ENCODE measurements at regions not wholly inside any gene's neighbourhood (a gene's known extent, or its start where the extent isn't known, plus 50 kb on each side); places are given as distances from the start of the nearest gene placed in this dataset.
"Not testable (repeated sequence)": the region's sequence is repeated elsewhere in the genome, so short reads cannot be mapped to it uniquely, and the experiment has no call there.

DNA sequence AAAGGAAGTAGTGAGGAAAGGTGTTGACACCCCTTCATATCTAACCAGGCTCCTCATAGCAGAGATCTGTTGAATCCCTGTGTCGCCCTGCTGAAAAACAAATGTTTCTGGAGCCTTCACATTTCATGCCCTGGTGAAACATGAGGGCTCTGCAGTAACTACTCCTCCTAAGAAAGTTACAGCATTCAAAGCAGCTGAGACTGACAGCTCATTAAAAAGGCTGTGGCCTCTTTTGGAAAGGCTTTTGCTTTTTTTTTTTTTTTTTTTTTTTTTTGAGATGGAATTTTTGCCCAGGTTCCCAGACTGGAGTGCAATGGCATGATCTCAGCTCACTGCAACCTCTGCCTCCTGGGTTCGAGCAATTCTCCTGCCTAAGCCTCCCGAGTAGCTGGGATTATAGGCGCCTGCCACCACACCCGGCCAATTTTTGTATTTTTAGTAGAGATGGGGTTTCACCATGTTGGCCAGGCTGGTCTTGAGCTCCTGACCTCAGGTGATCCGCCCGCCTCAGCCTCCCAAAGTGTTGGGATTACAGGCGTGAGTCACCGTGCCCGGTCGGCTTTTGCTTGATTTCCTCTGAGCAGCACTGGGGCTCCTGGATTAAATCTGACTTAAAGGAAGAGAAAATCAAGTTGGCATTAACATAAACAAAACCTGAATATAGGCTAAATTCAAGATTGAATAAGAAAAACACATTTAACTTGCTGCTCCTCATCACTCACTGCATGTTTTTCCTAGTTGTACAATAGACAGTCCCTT lies 112.9 kb downstream of the PCSK1 start:
- DNase-seq, result not testable (repeated sequence)

GRCh38 chr5:96318569-96319110 lies 114.4 kb downstream of the PCSK1 start:
- DNase-seq, result no peak

DNA sequence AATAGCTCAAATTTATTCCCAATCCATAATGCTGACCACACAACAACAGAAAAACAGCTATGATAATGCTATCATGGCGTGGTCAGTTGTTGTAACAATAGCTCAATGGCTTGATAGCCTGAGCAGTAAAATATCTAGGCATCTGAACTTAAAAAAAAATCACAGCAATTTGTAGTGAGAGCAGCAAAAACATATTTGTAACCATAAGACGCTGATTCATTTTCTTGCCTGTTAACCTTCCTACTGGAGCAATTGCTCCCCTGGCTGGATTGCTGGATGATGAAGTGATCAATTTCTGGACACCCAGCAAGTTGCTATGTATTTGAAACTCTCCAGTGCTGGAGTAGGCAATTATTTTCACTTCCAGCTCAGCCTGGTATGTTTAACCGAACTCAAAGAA lies 115.1 kb downstream of the PCSK1 start:
- no peak for DNase-seq

DNA sequence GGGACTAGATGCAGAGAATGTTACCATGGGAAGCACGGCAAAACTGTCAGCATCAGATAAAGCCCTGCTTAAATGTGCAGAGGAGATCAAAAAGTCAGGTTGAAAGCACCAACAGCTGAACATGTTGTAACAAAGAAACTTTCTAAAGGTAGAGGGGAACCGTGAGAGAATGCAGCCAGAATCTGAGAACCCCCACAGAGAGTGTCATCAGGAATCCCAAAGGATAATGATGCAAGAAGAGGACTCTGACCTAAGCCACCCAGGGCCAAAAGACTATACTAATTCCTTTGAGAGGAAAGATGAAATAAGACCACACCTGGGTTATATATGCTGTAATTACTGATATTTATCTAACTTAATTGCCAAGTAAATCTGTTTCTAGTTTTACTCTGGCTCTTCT lies 116.6 kb downstream of the PCSK1 start:
- DNase-seq, result no peak

- DNase-seq, result no peak
Measured at GRCh38 chr5:96316017-96316416, 117.0 kb downstream of the PCSK1 start.

DNA sequence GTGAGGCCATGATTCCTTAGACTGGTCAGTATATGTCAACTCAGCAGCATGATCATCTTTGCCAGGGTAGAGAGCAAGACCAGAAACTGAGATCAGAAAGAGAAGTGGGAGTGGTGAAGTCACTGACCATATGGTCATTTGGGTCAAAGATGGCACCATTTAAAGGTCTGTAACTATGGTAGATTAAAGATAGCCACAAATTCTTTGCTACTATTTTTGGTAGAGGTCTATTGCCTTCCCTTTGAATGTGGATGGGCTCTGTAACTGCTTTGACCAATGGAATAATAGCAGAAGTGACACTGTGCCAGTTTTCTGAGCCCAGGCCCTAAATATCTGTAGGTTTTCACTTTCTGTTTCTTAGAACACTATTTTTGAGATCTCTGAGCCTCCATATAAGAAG lies 117.6 kb downstream of the PCSK1 start:
- no peak for DNase-seq

DNA sequence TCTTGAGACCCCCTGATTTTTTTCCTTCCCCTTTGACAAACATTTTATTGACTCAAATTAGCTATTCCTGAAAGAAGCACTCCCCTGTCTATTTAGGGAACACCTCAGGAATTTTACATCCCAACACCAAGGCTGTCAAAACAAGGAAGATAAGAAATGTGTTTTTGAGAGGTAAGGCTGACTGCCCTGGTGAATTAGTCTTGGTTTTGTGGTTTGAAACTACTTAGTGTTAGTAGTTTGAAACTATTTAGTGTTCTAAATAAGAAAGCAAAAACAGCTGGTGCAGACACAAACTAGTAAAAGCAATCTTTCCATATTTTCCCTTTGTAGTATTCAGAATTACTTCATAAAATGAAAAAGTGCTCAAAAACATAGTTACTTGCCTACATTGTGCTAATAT lies 120.7 kb downstream of the PCSK1 start:
- DNase-seq, result no peak

DNA sequence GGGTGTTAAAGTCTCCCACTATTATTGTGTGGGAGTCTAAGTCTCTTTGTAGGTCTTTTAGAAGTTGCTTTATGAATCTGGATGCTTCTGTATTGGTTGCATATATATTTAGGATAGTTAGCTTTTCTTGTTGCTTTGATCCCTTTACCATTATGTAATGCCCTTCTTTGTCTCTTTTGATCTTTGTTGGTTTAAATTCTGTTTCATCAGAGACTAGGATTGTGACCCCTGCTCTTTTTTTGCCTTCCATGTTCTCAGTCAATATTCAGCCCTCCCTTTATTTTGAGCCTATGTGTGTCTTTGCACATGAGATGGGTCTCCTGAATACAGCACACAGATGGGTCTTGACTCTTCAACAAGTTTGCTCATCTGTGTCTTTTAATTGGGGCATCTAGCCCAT lies 126.0 kb downstream of the PCSK1 start:
- DNase-seq, result not testable (repeated sequence)

- DNase-seq, result no peak
Measured at GRCh38 chr5:96302174-96302738, 130.8 kb downstream of the PCSK1 start.

GRCh38 chr5:96300976-96301375 lies 132.1 kb downstream of the PCSK1 start:
- DNase-seq, result no peak

DNA sequence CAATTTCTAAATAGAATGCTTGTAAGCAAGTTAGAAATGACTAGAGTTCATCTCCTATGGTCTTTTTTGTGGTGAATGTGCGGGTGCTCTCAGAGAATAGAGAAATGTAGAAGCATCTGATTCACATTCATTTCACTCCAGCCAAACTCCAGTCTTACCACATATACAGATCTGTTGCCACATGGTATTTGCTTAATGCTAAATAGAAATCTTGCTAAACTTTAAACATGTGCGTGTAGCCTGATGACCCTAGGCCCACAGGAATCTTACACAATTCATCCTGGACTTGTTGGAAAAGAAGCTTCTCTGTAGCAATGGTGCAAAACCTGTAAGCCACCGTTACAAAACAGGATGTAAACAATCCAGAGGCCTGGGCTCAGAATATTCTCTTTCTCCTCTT lies 135.2 kb downstream of the PCSK1 start:
- no peak for DNase-seq

DNA sequence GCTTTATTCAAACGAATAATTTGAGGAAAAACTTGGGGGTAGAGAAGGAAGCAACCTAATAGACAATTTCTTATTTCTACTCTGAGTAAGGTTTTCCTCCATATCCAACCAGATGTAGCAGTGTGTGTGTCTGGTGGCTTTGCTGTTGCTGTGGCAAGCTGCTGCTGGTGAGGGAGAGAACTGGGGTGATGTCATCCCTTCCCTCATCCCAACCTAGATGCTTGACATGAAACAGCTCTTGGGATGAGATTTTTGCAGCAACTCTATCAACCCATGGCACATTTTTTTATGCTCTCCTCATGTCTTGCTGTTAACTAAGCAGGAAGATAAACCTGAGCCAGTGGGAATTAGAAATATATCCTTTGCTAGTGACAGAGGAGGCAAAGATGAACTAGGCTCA lies 135.8 kb downstream of the PCSK1 start:
- no peak for DNase-seq

GRCh38 chr5:96294884-96295202 lies 138.2 kb downstream of the PCSK1 start:
- DNase-seq, result no peak

GRCh38 chr5:96293966-96294883 lies 138.8 kb downstream of the PCSK1 start:
- DNase-seq, result no peak

DNA sequence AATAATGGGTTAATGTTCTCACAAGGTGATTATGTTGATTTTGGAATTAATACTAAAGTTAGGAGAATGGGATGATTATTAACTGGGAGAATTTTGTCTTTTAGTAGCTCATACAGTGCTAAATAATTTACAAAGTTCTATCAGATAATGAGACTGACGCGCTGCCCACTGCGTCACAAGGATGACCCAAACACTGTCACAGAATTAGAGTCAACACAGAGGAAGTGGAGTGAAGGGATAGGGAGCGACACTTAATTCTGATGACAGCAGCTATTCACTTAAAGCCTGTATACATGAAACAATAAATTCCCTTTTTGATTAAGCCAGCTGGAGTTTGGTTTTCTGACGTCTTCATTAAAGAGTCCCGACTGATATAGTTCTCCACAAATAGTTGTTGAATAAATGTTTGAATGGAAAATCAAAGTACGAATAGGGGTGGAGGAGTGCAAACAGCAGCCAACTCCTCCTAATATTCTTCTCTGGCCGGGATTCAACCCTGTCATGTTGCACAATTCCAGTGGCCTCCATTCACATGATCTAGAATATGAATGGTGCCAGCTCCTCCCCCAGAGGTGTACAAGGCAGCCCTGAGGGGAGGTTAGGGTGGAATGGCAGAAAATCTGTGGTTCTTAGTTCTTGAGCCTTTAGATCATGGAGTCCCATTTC lies 140.3 kb downstream of the PCSK1 start:
- no peak for DNase-seq

DNA sequence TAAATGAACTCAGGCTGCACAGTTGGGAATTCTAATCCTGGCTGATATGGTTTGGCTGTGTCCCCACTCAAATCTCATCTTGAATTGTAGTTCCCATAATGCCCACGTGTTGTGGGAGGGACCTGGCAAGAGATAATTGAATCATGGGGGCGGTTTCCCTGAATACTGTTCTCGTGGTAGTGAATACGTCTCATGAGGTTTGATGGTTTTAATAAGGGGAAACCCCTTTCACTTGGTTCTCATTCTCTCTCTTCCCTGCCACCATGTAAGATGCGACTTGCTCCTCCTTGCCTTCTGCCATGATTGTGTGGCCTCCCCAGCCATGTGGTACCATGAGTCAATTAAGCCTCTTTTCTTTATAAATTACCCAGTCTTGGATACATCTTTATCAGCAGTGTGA lies 143.8 kb downstream of the PCSK1 start:
- not testable (repeated sequence) for DNase-seq

- no peak for DNase-seq
Measured at GRCh38 chr5:96288845-96289185, 144.2 kb downstream of the PCSK1 start.

GRCh38 chr5:96288166-96288844 lies 144.7 kb downstream of the PCSK1 start:
- no peak for DNase-seq

- no peak for DNase-seq
Measured at GRCh38 chr5:96287136-96287535, 145.9 kb downstream of the PCSK1 start.

GRCh38 chr5:96285823-96286222 lies 147.2 kb downstream of the PCSK1 start:
- no peak for DNase-seq

DNA sequence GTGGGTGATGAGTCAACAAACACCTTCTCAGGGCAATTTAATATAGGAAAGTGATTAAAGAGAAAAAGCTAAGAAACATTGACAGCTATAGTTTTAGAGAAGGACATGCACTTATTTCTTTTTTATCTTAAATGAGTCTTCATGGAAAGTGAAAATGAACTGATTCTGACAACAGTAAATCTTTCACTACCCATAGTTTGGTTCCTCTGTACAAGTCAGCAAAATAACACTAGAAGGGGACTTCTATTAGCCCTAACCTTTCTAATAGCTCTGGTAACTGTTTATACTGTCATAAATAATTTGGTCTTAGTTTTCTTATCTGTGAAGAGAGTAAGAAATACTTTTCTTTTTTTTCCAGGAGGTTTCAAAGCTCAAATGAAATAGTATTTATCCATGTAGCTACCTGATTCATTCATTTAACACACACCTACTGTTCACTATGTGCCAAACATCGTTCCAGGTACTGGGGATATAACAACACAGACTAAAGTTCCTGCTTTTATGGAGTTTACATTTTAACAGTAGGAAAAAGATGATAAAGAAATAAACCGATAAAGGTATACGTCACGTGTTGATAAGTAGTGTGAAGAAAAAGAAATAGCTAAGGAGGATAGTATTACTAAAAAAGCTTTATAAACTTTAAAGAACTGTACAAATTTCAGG lies 148.2 kb downstream of the PCSK1 start:
- no peak for DNase-seq

DNA sequence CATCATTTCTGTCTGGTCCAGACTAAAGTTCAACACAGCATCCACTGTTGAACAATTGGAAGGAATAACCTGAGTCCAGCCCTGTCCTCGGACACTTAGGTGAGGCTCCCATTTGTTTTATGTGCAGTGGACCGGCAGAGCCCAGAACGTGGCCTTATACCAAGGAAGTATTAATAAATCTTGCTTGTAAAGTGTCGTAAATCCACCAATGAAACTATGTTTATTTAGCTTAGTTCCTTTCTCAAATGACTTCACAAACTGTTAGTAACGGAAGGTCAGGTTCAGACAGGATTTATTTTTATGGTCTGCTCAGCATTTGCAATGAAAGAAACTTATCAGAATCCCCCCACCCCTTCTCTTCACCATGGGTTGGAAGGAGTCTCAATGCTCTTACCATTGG lies 149.5 kb downstream of the PCSK1 start:
- no peak for DNase-seq
